HepG2 (cell line): ENCODE measurements at regions not wholly inside any gene's neighbourhood (a gene's known extent, or its start where the extent isn't known, plus 50 kb on each side); places are given as distances from the start of the nearest gene placed in this dataset.

ENCODE experiments used
- ATAC-seq: fragments of 200-7000 bp; cut with Tn5 transposase; 3 replicates; pipeline ENCODE4 v1.9.1; 2020; ENCODE audit warnings: mild to moderate bottlenecking, moderate library complexity
- BruUV-seq: library from RNA; stranded (reverse); fragments of 400-500 nt; replicated peaks from 2 replicates; lab custom pipeline; 2021; lab: Mats Ljungman, UMichigan
- CTCF ChIA-PET: fragments of 300-600 bp; formaldehyde crosslinking; extraction: SDS; loops from one replicate; lab custom pipeline; 2021; ENCODE audit warnings: low total read pairs, inconsistent platforms, low intra/inter-chr PET ratio; lab: Yijun Ruan, JAX
- POLR2A ChIA-PET: fragments of 350-600 bp; sonication (Branson Sonifier 250); formaldehyde crosslinking; loops from one replicate; lab custom pipeline; 2020; ENCODE audit warnings: antibody characterized with exemption, inconsistent platforms; lab: Yijun Ruan, JAX
- DNase-seq: peaks from one replicate; pipeline ENCODE4 v3.0.0-alpha.2; 2015; ENCODE audit warnings: low spot score
- FAIRE-seq: peaks from 3 replicates; lab custom pipeline; 2011; peaks lifted over from hg19 to GRCh38; lab: Jason Lieb, UNC
- H2AFZ ChIP-seq: one replicate; pipeline ENCODE4 v1.6.1; 2011; ENCODE audit warnings: low read length, inconsistent platforms
- H3K27ac ChIP-seq: fragments of 300-600 bp; 3 replicates; pipeline ENCODE4 v1.8.0; 2011; ENCODE audit warnings: mixed run types, mild to moderate bottlenecking, mixed read lengths, low read length, inconsistent platforms; ENCODE audit not compliant: insufficient read depth; ENCODE audit errors: extremely low read length
- H3K27me3 ChIP-seq, 2 experiments: fragments of 200-600 bp in 1 of 2; 2 replicates in 1 of 2; 3 replicates in 1 of 2; pipeline versions ENCODE4 v1.6.0 to v1.8.0; 2011; ENCODE audit warnings: low read length in 2 of 2, mild to moderate bottlenecking in 2 of 2, moderate library complexity in 2 of 2, inconsistent platforms in 1 of 2; ENCODE audit not compliant: insufficient read depth in 2 of 2, control insufficient read depth in 1 of 2
- H3K36me3 ChIP-seq, 2 experiments: fragments of 200-600 bp in 1 of 2; replicated peaks in 1 of 2; 2 replicates in 1 of 2; 3 replicates in 1 of 2; pipeline versions ENCODE4 v1.5.1 to v1.8.0; 2011; ENCODE audit warnings: low read length in 2 of 2, inconsistent platforms in 1 of 2; ENCODE audit not compliant: insufficient read depth in 2 of 2, control insufficient read depth in 1 of 2
- H3K4me1 ChIP-seq: 2 replicates; pipeline ENCODE4 v1.5.1; 2012; ENCODE audit warnings: low read length, inconsistent platforms; ENCODE audit not compliant: insufficient read depth
- H3K4me2 ChIP-seq: 2 replicates; pipeline ENCODE4 v1.6.0; 2011; ENCODE audit warnings: low read depth, low read length, inconsistent platforms
- H3K4me3 ChIP-seq, 3 experiments: fragments of 200-600 bp in 1 of 3; sonication (generic), shearing (Covaris generic) in 1 of 3; replicated peaks in 1 of 3; 2 replicates each; pipeline ENCODE4 v1.5.1; 2011 to 2016; ENCODE audit warnings: low read length in 3 of 3, inconsistent platforms in 2 of 3, low read depth in 2 of 3, mild to moderate bottlenecking in 2 of 3, control low read depth in 1 of 3, mixed read lengths in 1 of 3; ENCODE audit not compliant: insufficient read depth in 1 of 3
- H3K79me2 ChIP-seq: one replicate; pipeline ENCODE4 v1.6.1; 2011; ENCODE audit warnings: low read length, inconsistent platforms; ENCODE audit not compliant: insufficient read depth
- H3K9ac ChIP-seq: 2 replicates; pipeline ENCODE4 v1.6.0; 2011; ENCODE audit warnings: mild to moderate bottlenecking, low read depth, low read length, inconsistent platforms; ENCODE audit not compliant: insufficient read depth
- H3K9me3 ChIP-seq: 2 replicates; pipeline ENCODE4 v1.5.1; 2012; ENCODE audit warnings: mild to moderate bottlenecking, low read length
- H4K20me1 ChIP-seq: 2 replicates; pipeline ENCODE4 v1.6.0; 2011; ENCODE audit warnings: inconsistent platforms, mild to moderate bottlenecking, low read length, moderate library complexity; ENCODE audit not compliant: insufficient read depth
- BATF2 ChIP-seq: sonication (generic); formaldehyde crosslinking; IDR thresholded peaks from 2 replicates; pipeline ENCODE4 v1.8.0; 2022; ENCODE audit warnings: mild to moderate bottlenecking, missing genetic modification reagents, moderate library complexity
- CEBPG ChIP-seq: IDR thresholded peaks from 2 replicates; pipeline ENCODE4 v1.6.1; 2016
- CREBL2 ChIP-seq: sonication (generic); formaldehyde crosslinking; IDR thresholded peaks from 2 replicates; pipeline ENCODE4 v1.8.1; 2023; ENCODE audit warnings: missing genetic modification reagents, mild to moderate bottlenecking, borderline replicate concordance
- CTCF ChIP-seq: sonication (generic); formaldehyde crosslinking; IDR thresholded peaks from 2 replicates; pipeline ENCODE4 v1.5.0; 2020; ENCODE audit warnings: mild to moderate bottlenecking, missing genetic modification reagents, moderate library complexity
- HCFC1 ChIP-seq: fragments of 150-350 bp; IDR thresholded peaks from 2 replicates; pipeline ENCODE4 v1.6.1; 2014; ENCODE audit warnings: low read depth, low read length
- IKZF1 ChIP-seq: fragments of 450-650 bp; IDR thresholded peaks from 2 replicates; pipeline ENCODE4 v1.7.1; 2016
- KAT2B ChIP-seq: fragments of 150-350 bp; IDR thresholded peaks from 2 replicates; pipeline ENCODE4 v1.6.1; 2014; ENCODE audit warnings: low read depth, low read length, borderline replicate concordance
- MTF2 ChIP-seq: sonication (generic); formaldehyde crosslinking; IDR thresholded peaks from 2 replicates; pipeline ENCODE4 v1.5.0; 2020; ENCODE audit warnings: missing genetic modification reagents, borderline replicate concordance
- NCOA1 ChIP-seq: sonication (generic); formaldehyde crosslinking; IDR thresholded peaks from 2 replicates; pipeline ENCODE4 v1.9.0; 2021; ENCODE audit warnings: missing genetic modification reagents
- RARA ChIP-seq: IDR thresholded peaks from 2 replicates; pipeline ENCODE4 v1.6.1; 2016; ENCODE audit warnings: missing genetic modification reagents, missing compliant biosample characterization
- RBM22 ChIP-seq: fragments of 200-400 bp; formaldehyde crosslinking; optimal IDR thresholded peaks from 2 replicates; pipeline ENCODE3; 2017; ENCODE audit warnings: mild to moderate bottlenecking, low read length, moderate library complexity
- SMC3 ChIP-seq: IDR thresholded peaks from 2 replicates; pipeline ENCODE4 v1.6.1; 2011; ENCODE audit warnings: low read length, improper control_type of control experiment
- ZNF672 ChIP-seq: sonication (generic); formaldehyde crosslinking; IDR thresholded peaks from 2 replicates; pipeline ENCODE4 v1.8.1; 2022; ENCODE audit warnings: missing genetic modification reagents
- ZZZ3 ChIP-seq: sonication (generic); formaldehyde crosslinking; IDR thresholded peaks from 2 replicates; pipeline ENCODE4 v1.4.0; 2020; ENCODE audit warnings: missing genetic modification reagents, mild to moderate bottlenecking, borderline replicate concordance
- WGBS: methylation state at CpG from one replicate; pipeline ENCODE4 v1.1.6; 2017; ENCODE audit warnings: low lambda C conversion rate; 5-methylcytosine and 5-hydroxymethylcytosine counted together
- in situ Hi-C: cut with HindIII; loops from 2 replicates; pipeline ENCODE4 v1.10.0; 2017; ENCODE audit warnings: low pct_unique_long_range_greater_than_20kb; ENCODE audit not compliant: extremely low pct_ligation_motif_present
- intact Hi-C: fragments of 100-400 bp; cut with micrococcal nuclease; formaldehyde crosslinking; loops from one replicate; pipeline ENCODE4 v1.10.0; 2022; ENCODE audit not compliant: unreplicated experiment
- TF ChIP-seq, protein P1 (sequence below): sonication (generic); formaldehyde crosslinking; conservative IDR thresholded peaks from 2 replicates; pipeline ENCODE4 v1.4.0; 2020; ENCODE audit warnings: mild to moderate bottlenecking, missing genetic modification reagents, moderate library complexity

DNA sequence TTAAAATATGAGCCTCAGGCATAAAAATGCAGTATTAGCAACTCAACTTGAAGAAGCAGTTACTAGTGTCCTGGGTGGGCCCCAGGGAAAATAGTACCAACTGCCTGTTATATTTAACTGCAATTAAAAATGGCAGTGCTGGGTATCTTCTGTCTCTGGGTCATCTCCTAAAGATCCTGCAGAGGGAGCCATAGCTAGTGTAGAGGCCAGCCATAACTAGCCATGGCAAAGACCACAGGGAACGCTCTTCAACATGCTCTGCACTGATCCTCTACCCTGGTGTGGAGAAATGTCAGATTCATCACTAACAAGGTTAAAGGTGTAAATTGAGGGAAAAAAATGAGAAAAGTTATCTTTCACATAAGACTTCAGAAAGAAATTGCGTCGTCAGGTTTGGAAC is 181.3 kb downstream of the SNRPN start:
- Histone ChIP-seq H3K9me3 (peaks cover 69% of the 10 kb centered on the region), H2AFZ (no peak overlapping the region), H3K36me3 (no peaks in the 10 kb centered on the region), H4K20me1 (no peaks in the 10 kb centered on the region), H3K4me2 (no peak overlapping the region), H3K4me3 (no peak overlapping the region), H3K79me2 (no peaks in the 10 kb centered on the region), H3K9ac (no peak overlapping the region), H3K27ac (no peak overlapping the region), H3K4me1 (no peaks in the 10 kb centered on the region), H3K27me3 (no peaks in the 10 kb centered on the region)
- TF ChIP-seq CREBL2 (CRISPR knock-in tag) (no peak), MTF2 (no peak), NCOA1 (CRISPR knock-in tag) (no peak), ZZZ3 (CRISPR knock-in tag) (no peak), CTCF (CRISPR knock-in tag) (peak; percentile 41), RBM22 (peak; percentile 13), SMC3 (0 out of 2 replicates have a peak, but pooled peaks have one; percentile 1)
- no TSS peak for BruUV-seq
- 70% methylated on average over 3 of the region's 3 CpGs for WGBS
- DNase-seq (peak; percentile 2), ATAC-seq (peak; percentile 62), FAIRE-seq (no peak)
- intact Hi-C loops (loop anchor here (10.0 kb wide), 1 partner anchor 369 kb away; no protein-coding TSS in a partner anchor), in situ Hi-C loops (no loop called here)
- ChIA-PET CTCF (no interaction called here), POLR2A (no interaction called here)

- intact Hi-C loops: loop anchor here (10.0 kb wide), 1 partner anchor 368 kb away; no protein-coding TSS in a partner anchor
- no TSS peak for BruUV-seq
- H3K4me1 ChIP-seq: no peaks in the 10 kb centered on the region
- H3K9ac ChIP-seq: no peak overlapping the region
- H3K79me2 ChIP-seq: no peaks in the 10 kb centered on the region
- CTCF ChIA-PET: no interaction called here
- H3K27me3 ChIP-seq: no peaks in the 10 kb centered on the region
- H3K4me2 ChIP-seq: no peak overlapping the region
- WGBS: 67% methylated on average over 5 of the region's 5 CpGs
- FAIRE-seq: no peak
- POLR2A ChIA-PET: no interaction called here
- no peak overlapping the region for H3K4me3 ChIP-seq
- in situ Hi-C loops: no loop called here
- no peak for ATAC-seq
- DNase-seq: no peak
- no peak overlapping the region for H3K27ac ChIP-seq
- H4K20me1 ChIP-seq: no peaks in the 10 kb centered on the region
- H2AFZ ChIP-seq: no peak overlapping the region
- H3K36me3 ChIP-seq: no peaks in the 10 kb centered on the region
- peaks cover 71% of the 10 kb centered on the region for H3K9me3 ChIP-seq
- TF ChIP-seq RARA (CRISPR knock-in tag) (no peak), NCOA1 (CRISPR knock-in tag) (no peak), CEBPG (no peak), BATF2 (CRISPR knock-in tag) (no peak), HCFC1 (no peak), KAT2B (no peak), IKZF1 (no peak), ZNF672 (CRISPR knock-in tag) (no peak)
- TF ChIP-seq, protein P1, sequence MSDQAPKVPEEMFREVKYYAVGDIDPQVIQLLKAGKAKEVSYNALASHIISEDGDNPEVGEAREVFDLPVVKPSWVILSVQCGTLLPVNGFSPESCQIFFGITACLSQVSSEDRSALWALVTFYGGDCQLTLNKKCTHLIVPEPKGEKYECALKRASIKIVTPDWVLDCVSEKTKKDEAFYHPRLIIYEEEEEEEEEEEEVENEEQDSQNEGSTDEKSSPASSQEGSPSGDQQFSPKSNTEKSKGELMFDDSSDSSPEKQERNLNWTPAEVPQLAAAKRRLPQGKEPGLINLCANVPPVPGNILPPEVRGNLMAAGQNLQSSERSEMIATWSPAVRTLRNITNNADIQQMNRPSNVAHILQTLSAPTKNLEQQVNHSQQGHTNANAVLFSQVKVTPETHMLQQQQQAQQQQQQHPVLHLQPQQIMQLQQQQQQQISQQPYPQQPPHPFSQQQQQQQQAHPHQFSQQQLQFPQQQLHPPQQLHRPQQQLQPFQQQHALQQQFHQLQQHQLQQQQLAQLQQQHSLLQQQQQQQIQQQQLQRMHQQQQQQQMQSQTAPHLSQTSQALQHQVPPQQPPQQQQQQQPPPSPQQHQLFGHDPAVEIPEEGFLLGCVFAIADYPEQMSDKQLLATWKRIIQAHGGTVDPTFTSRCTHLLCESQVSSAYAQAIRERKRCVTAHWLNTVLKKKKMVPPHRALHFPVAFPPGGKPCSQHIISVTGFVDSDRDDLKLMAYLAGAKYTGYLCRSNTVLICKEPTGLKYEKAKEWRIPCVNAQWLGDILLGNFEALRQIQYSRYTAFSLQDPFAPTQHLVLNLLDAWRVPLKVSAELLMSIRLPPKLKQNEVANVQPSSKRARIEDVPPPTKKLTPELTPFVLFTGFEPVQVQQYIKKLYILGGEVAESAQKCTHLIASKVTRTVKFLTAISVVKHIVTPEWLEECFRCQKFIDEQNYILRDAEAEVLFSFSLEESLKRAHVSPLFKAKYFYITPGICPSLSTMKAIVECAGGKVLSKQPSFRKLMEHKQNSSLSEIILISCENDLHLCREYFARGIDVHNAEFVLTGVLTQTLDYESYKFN: no peak
Measured at GRCh38 chr15:25137013-25137412, 182.2 kb downstream of the SNRPN start.
